ENCODE measurements at regions not wholly inside any gene's neighbourhood (a gene's known extent, or its start where the extent isn't known, plus 50 kb on each side); places are given as distances from the start of the nearest gene placed in this dataset.
A peak's percentile ranks its signal among the peaks of the same experiment; 100 is the strongest.

GRCh38 chr13:73193554-73193953 is 134.7 kb downstream of the KLF5 start:
- Histone ChIP-seq H3K9me3 (replicated peaks in 1 of 3) (no peaks in the 10 kb centered on the region), H3K27ac (no peak overlapping the region), H3K36me3 (replicated peaks in 1 of 2) (no peaks in the 10 kb centered on the region), H3K4me1 (replicated peaks in 1 of 2) (no peaks in the 10 kb centered on the region), H3K4me3 (no peak overlapping the region), H3K27me3 (no peaks in the 10 kb centered on the region)
- intact Hi-C loops (cut with DNase I): no loop called here
- 88 to 100% (median 97%) methylated on average over 1 of the region's 1 CpG for WGBS, 4 donors
- no peak for DNase-seq
- TF ChIP-seq CTCF (IDR thresholded peaks at IDR 0.05): no peak

GRCh38 chr13:73190477-73190876 is 131.7 kb downstream of the KLF5 start:
- intact Hi-C loops (cut with DNase I): no loop called here
- no peak for DNase-seq
- H3K36me3 ChIP-seq (replicated peaks in 1 of 2): no peaks in the 10 kb centered on the region
- peak overlapping the region in 1 of 4 donors; percentile 4 for H3K4me3 ChIP-seq
- H3K4me1 ChIP-seq (replicated peaks in 1 of 2): no peaks in the 10 kb centered on the region
- H3K9me3 ChIP-seq (replicated peaks in 1 of 3): no peaks in the 10 kb centered on the region
- H3K27me3 ChIP-seq: no peaks in the 10 kb centered on the region
- TF ChIP-seq CTCF (IDR thresholded peaks at IDR 0.05) (no peak), POLR2A (IDR thresholded peaks at IDR 0.05) (no peak)
- WGBS, 4 donors: 35 to 44% (median 39%) methylated on average over 5 of the region's 5 CpGs
- H3K27ac ChIP-seq: no peak overlapping the region

- intact Hi-C loops (cut with DNase I): no loop called here
- H3K4me3 ChIP-seq: no peak overlapping the region
These were observed 131.0 kb downstream of the KLF5 start for GRCh38 chr13:73189776-73190175.

GRCh38 chr13:73189362-73189761 is 130.6 kb downstream of the KLF5 start:
- no peak for DNase-seq
- no peaks in the 10 kb centered on the region for H3K27me3 ChIP-seq
- no peak overlapping the region for H3K4me3 ChIP-seq
- H3K9me3 ChIP-seq (replicated peaks in 1 of 3): no peaks in the 10 kb centered on the region
- H3K4me1 ChIP-seq (replicated peaks in 1 of 2): no peaks in the 10 kb centered on the region
- TF ChIP-seq POLR2A (IDR thresholded peaks at IDR 0.05): no peak
- no peak for TF ChIP-seq CTCF (IDR thresholded peaks at IDR 0.05)
- intact Hi-C loops (cut with DNase I): no loop called here
- H3K27ac ChIP-seq: no peak overlapping the region
- H3K36me3 ChIP-seq (replicated peaks in 1 of 2): no peaks in the 10 kb centered on the region
- 35 to 44% (median 36%) methylated on average over 2 of the region's 2 CpGs for WGBS, 4 donors

More at GRCh38 chr13:73189776-73190175, 131.0 kb downstream of the KLF5 start:
- Histone ChIP-seq H3K27ac (no peak overlapping the region), H3K27me3 (no peaks in the 10 kb centered on the region), H3K36me3 (replicated peaks in 1 of 2) (no peaks in the 10 kb centered on the region), H3K4me1 (replicated peaks in 1 of 2) (no peaks in the 10 kb centered on the region), H3K9me3 (replicated peaks in 1 of 3) (no peaks in the 10 kb centered on the region)
- 42 to 55% (median 49%) methylated on average over 8 of the region's 8 CpGs for whole genome bisulfite sequencing, 4 donors
- no peak for DNase-seq
- no peak for TF ChIP-seq CTCF (IDR thresholded peaks at IDR 0.05)
- no peak for TF ChIP-seq POLR2A (IDR thresholded peaks at IDR 0.05)
